ENCODE measurements at regions not wholly inside any gene's neighbourhood (a gene's known extent, or its start where the extent isn't known, plus 50 kb on each side); places are given as distances from the start of the nearest gene placed in this dataset.

GRCh38 chr18:27687351-27687979 lies 489.5 kb downstream of the CDH2 start:
- CTCF ChIA-PET, result no interaction called here
- intact Hi-C loops (cut with micrococcal nuclease; ENCODE audit: unreplicated experiment), result no loop called here
- no peak overlapping the region for H3K4me2 ChIP-seq
- DNase-seq, result no peak
- no peaks in the 10 kb centered on the region for H3K27me3 ChIP-seq (ENCODE audit: insufficient read depth, low read depth)
- H2AFZ ChIP-seq, result no peak overlapping the region
- H3K27ac ChIP-seq, result no peak overlapping the region
- no peaks in the 10 kb centered on the region for H3K9me3 ChIP-seq (ENCODE audit: insufficient read depth, low read depth)
- BruUV-seq (replicated peaks), result no TSS peak
- no peaks in the 10 kb centered on the region for H3K79me2 ChIP-seq (ENCODE audit: low read depth)
- H3K4me1 ChIP-seq (replicated peaks; ENCODE audit: insufficient read depth), result no peaks in the 10 kb centered on the region
- no peaks in the 10 kb centered on the region for H3F3A ChIP-seq (ENCODE audit: insufficient read depth, low read depth)
- H3K4me3 ChIP-seq, result no peak overlapping the region
- POLR2A ChIA-PET (ENCODE audit: unreplicated experiment), result no interaction called here
- TF ChIP-seq CTCF (conservative IDR thresholded peaks at IDR 0.05) (no peak), EZH2 (IDR thresholded peaks at IDR 0.05; ENCODE audit: low read depth) (no peak)
- H4K20me1 ChIP-seq (ENCODE audit: insufficient read depth), result no peaks in the 10 kb centered on the region
- no peaks in the 10 kb centered on the region for H3K9me2 ChIP-seq (ENCODE audit: insufficient read depth)
- H3K36me3 ChIP-seq (ENCODE audit: low read depth), result no peaks in the 10 kb centered on the region

DNA sequence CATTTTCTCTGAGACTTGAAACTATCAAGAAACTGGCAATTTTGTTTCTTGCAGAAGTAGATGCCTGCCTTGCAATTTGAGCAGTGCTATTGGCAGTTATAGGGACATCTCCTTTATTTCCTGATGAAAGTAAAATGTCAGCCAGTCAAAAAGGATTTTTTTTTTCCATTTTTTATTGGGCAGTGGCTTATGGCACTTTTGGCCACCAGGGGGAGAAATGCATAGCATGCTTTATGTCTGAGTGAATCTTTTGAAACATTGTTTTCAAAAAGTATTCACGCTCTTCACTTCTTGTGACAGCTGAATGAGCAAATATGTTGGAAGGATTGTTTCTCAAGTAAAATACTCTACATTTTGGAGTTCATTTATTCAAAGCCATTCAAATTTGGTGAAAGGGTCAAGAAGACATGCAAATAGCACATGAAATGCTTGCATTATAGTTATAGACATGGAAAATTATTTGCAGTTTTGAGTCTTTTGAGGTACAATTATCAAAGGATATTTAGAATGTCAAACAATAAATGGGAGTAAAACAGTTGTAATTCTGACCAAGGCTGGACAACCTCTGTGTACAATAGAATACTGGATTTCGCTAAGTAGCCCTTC lies 491.0 kb downstream of the CDH2 start:
- no peak for TF ChIP-seq EZH2 (IDR thresholded peaks at IDR 0.05; ENCODE audit: low read depth)
- peak; percentile 67 for TF ChIP-seq CTCF (conservative IDR thresholded peaks at IDR 0.05)
- no peak for DNase-seq
- Histone ChIP-seq H3K27ac (no peak overlapping the region), H3K79me2 (ENCODE audit: low read depth) (no peaks in the 10 kb centered on the region), H3K4me3 (no peak overlapping the region), H3K9me2 (ENCODE audit: insufficient read depth) (no peaks in the 10 kb centered on the region), H3K36me3 (ENCODE audit: low read depth) (no peaks in the 10 kb centered on the region), H3K27me3 (ENCODE audit: insufficient read depth, low read depth) (no peaks in the 10 kb centered on the region), H3K4me2 (no peak overlapping the region), H3K9me3 (ENCODE audit: insufficient read depth, low read depth) (no peaks in the 10 kb centered on the region), H2AFZ (no peak overlapping the region), H4K20me1 (ENCODE audit: insufficient read depth) (no peaks in the 10 kb centered on the region), H3F3A (ENCODE audit: insufficient read depth, low read depth) (no peaks in the 10 kb centered on the region), H3K4me1 (replicated peaks; ENCODE audit: insufficient read depth) (no peaks in the 10 kb centered on the region)
- CTCF ChIA-PET, result interaction anchor here (0.6 kb wide), 1 partner anchor 1275 kb away, joined by 3 read pairs; no protein-coding TSS in a partner anchor
- intact Hi-C loops (cut with micrococcal nuclease; ENCODE audit: unreplicated experiment), result no loop called here
- POLR2A ChIA-PET (ENCODE audit: unreplicated experiment), result no interaction called here
- no TSS peak for BruUV-seq (replicated peaks)

- H3K79me2 ChIP-seq (ENCODE audit: low read depth), result no peaks in the 10 kb centered on the region
- H3K4me3 ChIP-seq, result no peak overlapping the region
- H3K27me3 ChIP-seq (ENCODE audit: insufficient read depth, low read depth), result no peaks in the 10 kb centered on the region
- no peaks in the 10 kb centered on the region for H3K4me1 ChIP-seq (replicated peaks; ENCODE audit: insufficient read depth)
- TF ChIP-seq CTCF (conservative IDR thresholded peaks at IDR 0.05), result no peak
- H3K4me2 ChIP-seq, result no peak overlapping the region
- no peak overlapping the region for H3K27ac ChIP-seq
- no TSS peak for BruUV-seq (replicated peaks)
- DNase-seq, result no peak
- no peaks in the 10 kb centered on the region for H3K9me3 ChIP-seq (ENCODE audit: insufficient read depth, low read depth)
- H3F3A ChIP-seq (ENCODE audit: insufficient read depth, low read depth), result no peaks in the 10 kb centered on the region
- ChIA-PET POLR2A (ENCODE audit: unreplicated experiment) (no interaction called here), CTCF (interaction anchor here (0.6 kb wide), 1 partner anchor 1275 kb away, joined by 3 read pairs; no protein-coding TSS in a partner anchor)
- no peak overlapping the region for H2AFZ ChIP-seq
- intact Hi-C loops (cut with micrococcal nuclease; ENCODE audit: unreplicated experiment), result no loop called here
- no peaks in the 10 kb centered on the region for H4K20me1 ChIP-seq (ENCODE audit: insufficient read depth)
- H3K36me3 ChIP-seq (ENCODE audit: low read depth), result no peaks in the 10 kb centered on the region
- no peaks in the 10 kb centered on the region for H3K9me2 ChIP-seq (ENCODE audit: insufficient read depth)
Observed at GRCh38 chr18:27685091-27685490, 491.8 kb downstream of the CDH2 start.

Data from PC-9 (cell line).